ENCODE measurements at regions not wholly inside any gene's neighbourhood (a gene's known extent, or its start where the extent isn't known, plus 50 kb on each side); places are given as distances from the start of the nearest gene placed in this dataset.
"Not testable (repeated sequence)": the region's sequence is repeated elsewhere in the genome, so short reads cannot be mapped to it uniquely, and the experiment has no call there.

DNA sequence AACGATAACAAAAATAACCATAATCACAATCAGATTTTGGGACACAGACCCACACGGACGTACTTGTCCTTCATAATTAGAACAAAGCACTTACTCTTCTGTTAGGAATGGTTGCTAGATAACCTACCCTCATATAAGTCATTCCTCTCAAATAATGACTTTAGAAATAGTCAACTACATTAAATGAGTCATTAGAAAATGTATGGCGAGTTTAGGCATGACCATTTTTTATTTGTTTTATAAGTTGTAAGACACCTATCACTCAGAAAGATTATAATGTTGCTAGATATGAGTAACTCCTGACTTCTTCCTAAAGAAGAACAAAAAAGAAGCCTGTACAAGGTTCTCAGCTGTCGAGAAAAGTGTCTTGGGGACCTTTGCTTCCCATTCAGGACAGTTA is 1637.5 kb upstream of the PCDH7 start:
- DNase-seq (ENCODE audit: low read depth, low spot score) = no peak
- Histone ChIP-seq H3K9ac (ENCODE audit: insufficient read length) (no peak overlapping the region), H3K27ac (no peak overlapping the region), H3K36me3 (ENCODE audit: insufficient read depth, low read length) (no peaks in the 10 kb centered on the region), H3K9me3 (ENCODE audit: low read depth, low read length) (no peaks in the 10 kb centered on the region), H3K4me3 (no peak overlapping the region)
- no peak for TF ChIP-seq EZH2 (IDR thresholded peaks at IDR 0.05)

DNA sequence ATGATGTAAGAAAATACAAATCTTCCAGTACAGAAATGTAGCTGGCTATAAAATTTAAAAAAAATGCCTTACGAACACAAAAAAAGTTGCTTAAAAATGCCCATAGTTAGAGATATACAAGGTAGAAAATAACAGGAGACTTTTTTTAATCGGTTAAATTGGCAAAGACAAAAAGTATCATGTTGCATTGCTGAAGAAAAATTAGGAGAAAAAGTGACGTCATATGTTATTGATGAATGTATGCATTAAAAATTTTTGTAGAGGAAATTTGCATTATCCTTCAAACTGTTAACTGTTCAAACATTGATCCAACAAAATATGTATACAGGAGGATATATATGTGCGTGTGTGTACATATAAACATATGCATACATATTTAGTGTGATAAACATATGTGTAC is 1634.4 kb upstream of the PCDH7 start:
- no peak for DNase-seq (ENCODE audit: low read depth, low spot score)
- H3K4me3 ChIP-seq = no peak overlapping the region
- no peak for TF ChIP-seq EZH2 (IDR thresholded peaks at IDR 0.05)
- no peak for TF ChIP-seq POLR2AphosphoS5 (IDR thresholded peaks at IDR 0.05; ENCODE audit: borderline replicate concordance, low read depth, low read length)
- TF ChIP-seq FOXP2 (optimal IDR thresholded peaks at IDR 0.05; ENCODE audit: control extremely low read depth, extremely low read length, insufficient read depth) = no peak
- no peaks in the 10 kb centered on the region for H3K9me3 ChIP-seq (ENCODE audit: low read depth, low read length)
- H3K36me3 ChIP-seq (ENCODE audit: insufficient read depth, low read length) = no peaks in the 10 kb centered on the region
- no peak overlapping the region for H3K27ac ChIP-seq
- H3K9ac ChIP-seq (ENCODE audit: insufficient read length) = no peak overlapping the region

DNA sequence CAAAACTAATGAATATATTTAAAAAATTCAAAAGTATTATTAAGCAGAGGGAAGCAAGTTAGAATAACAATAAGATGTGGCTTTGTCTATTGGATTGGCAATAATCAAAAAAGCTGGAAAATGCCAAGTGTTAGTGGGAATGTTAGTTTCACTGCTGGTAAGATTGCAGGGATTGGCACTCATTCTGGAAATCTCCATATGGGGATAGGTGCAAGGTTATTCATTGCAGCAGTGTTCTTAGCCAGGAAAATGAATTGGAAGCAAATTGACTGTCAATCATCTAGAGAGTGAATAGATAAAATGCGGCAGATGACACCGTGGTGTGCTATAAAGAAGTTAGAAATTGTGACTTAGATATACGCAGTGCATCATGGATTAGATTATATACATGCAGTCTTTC is 1615.5 kb upstream of the PCDH7 start:
- TF ChIP-seq EZH2 (IDR thresholded peaks at IDR 0.05) (no peak), POLR2AphosphoS5 (IDR thresholded peaks at IDR 0.05; ENCODE audit: borderline replicate concordance, low read depth, low read length) (no peak), FOXP2 (optimal IDR thresholded peaks at IDR 0.05; ENCODE audit: control extremely low read depth, extremely low read length, insufficient read depth) (no peak)
- Histone ChIP-seq H3K9ac (ENCODE audit: insufficient read length) (no peak overlapping the region), H3K9me3 (ENCODE audit: low read depth, low read length) (no peaks in the 10 kb centered on the region), H3K27ac (no peak overlapping the region), H3K36me3 (ENCODE audit: insufficient read depth, low read length) (no peaks in the 10 kb centered on the region), H3K4me3 (no peak overlapping the region)
- DNase-seq (ENCODE audit: low read depth, low spot score) = no peak

DNA sequence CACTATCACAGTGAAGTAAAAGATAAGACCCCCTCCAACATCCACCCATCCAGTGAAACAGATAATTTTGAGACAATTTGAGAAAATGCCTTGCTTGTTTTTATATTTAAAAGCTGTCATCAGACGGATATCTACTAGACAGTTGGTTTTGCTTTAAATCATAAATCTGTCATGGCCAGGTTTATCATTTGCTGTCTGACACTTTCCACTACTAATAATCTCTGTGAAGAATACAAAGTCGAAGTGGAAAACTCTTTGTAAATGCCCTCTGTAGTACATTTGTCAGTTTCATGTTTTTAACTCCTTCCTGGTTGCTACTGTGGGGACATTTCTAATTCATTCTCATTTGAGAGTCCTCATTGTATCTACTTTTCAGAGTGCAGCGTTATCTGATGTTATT is 1606.2 kb upstream of the PCDH7 start:
- no peak for DNase-seq (ENCODE audit: low read depth, low spot score)
- no peak overlapping the region for H3K4me3 ChIP-seq
- no peaks in the 10 kb centered on the region for H3K36me3 ChIP-seq (ENCODE audit: insufficient read depth, low read length)
- no peaks in the 10 kb centered on the region for H3K9me3 ChIP-seq (ENCODE audit: low read depth, low read length)
- H3K9ac ChIP-seq (ENCODE audit: insufficient read length) = no peak overlapping the region
- TF ChIP-seq EZH2 (IDR thresholded peaks at IDR 0.05) = no peak
- TF ChIP-seq FOXP2 (optimal IDR thresholded peaks at IDR 0.05; ENCODE audit: control extremely low read depth, extremely low read length, insufficient read depth) = no peak
- TF ChIP-seq POLR2AphosphoS5 (IDR thresholded peaks at IDR 0.05; ENCODE audit: borderline replicate concordance, low read depth, low read length) = no peak
- no peak overlapping the region for H3K27ac ChIP-seq

DNA sequence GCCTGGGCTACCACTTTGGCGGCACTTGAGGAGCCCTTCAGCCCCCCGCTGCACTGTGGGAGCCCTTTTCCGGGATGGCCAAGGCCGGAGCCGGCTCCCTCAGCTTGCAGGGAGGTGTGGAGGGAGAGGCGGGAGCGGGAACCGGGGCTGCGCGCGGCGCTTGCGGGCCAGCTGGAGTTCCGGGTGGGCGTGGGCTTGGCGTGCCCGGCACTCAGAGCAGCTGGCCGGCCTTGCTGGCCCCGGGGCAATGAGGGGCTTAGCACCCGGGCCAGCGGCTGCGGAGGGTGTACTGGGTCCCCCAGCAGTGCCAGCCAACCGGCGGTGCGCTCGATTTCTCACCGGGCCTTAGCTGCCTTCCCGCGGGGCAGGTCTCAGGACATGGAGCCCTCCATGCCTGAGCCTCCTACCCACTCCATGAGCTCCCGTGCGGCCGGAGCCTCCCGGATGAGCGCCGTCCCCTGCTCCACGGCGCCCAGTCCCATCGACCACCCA is 1602.9 kb upstream of the PCDH7 start:
- H3K27ac ChIP-seq; H3K9me3 ChIP-seq (ENCODE audit: low read depth, low read length); H3K9ac ChIP-seq (ENCODE audit: insufficient read length); H3K36me3 ChIP-seq (ENCODE audit: insufficient read depth, low read length); H3K4me3 ChIP-seq; DNase-seq (ENCODE audit: low read depth, low spot score): not testable (repeated sequence)

DNA sequence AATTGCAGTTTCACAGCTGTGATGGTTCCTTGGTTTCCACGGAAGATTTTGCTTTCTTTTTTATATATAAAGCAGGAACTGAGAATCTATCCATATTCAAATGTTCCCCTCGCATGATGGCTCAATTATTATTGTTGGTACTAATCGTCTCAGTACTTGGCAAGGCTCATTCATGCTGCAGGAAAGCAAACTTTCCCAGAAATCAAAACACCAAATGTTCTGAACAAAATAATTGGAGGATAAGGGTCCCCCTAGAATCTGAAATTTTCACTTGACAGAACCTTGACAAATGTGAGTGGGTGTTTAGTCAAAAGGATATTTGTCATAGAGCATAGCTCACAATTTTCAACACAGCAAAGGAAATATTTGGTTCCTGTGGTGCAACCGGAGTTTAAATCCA is 1598.6 kb upstream of the PCDH7 start:
- Histone ChIP-seq H3K4me3 (no peak overlapping the region), H3K9me3 (ENCODE audit: low read depth, low read length) (no peaks in the 10 kb centered on the region), H3K27ac (no peak overlapping the region), H3K36me3 (ENCODE audit: insufficient read depth, low read length) (no peaks in the 10 kb centered on the region), H3K9ac (ENCODE audit: insufficient read length) (no peak overlapping the region)
- DNase-seq (ENCODE audit: low read depth, low spot score) = no peak
- TF ChIP-seq POLR2AphosphoS5 (IDR thresholded peaks at IDR 0.05; ENCODE audit: borderline replicate concordance, low read depth, low read length) = no peak
- TF ChIP-seq FOXP2 (optimal IDR thresholded peaks at IDR 0.05; ENCODE audit: control extremely low read depth, extremely low read length, insufficient read depth) = no peak
- no peak for TF ChIP-seq EZH2 (IDR thresholded peaks at IDR 0.05)

DNA sequence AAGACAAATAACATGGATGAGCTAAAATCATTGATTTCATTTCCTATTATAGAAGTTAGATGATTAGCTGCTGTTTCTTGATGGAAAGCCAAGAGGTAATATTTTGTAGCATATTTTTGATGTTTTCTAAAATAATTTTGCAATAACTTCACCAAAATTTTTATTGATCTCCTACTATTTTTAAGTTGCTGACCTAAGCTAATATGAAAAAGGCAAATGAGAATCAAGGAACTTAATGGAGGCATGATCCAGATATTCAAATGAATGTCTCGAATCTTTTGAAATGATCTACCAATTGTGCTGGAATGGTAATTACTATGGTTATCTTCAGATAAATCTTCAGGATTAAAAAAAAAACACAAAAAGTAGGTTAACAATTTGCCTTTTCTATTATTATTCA is 1591.4 kb upstream of the PCDH7 start:
- no peaks in the 10 kb centered on the region for H3K36me3 ChIP-seq (ENCODE audit: insufficient read depth, low read length)
- H3K27ac ChIP-seq = no peak overlapping the region
- no peak overlapping the region for H3K4me3 ChIP-seq
- no peak for TF ChIP-seq FOXP2 (optimal IDR thresholded peaks at IDR 0.05; ENCODE audit: control extremely low read depth, extremely low read length, insufficient read depth)
- no peak for TF ChIP-seq POLR2AphosphoS5 (IDR thresholded peaks at IDR 0.05; ENCODE audit: borderline replicate concordance, low read depth, low read length)
- TF ChIP-seq EZH2 (IDR thresholded peaks at IDR 0.05) = no peak
- H3K9ac ChIP-seq (ENCODE audit: insufficient read length) = no peak overlapping the region
- H3K9me3 ChIP-seq (ENCODE audit: low read depth, low read length) = no peaks in the 10 kb centered on the region
- no peak for DNase-seq (ENCODE audit: low read depth, low spot score)

DNA sequence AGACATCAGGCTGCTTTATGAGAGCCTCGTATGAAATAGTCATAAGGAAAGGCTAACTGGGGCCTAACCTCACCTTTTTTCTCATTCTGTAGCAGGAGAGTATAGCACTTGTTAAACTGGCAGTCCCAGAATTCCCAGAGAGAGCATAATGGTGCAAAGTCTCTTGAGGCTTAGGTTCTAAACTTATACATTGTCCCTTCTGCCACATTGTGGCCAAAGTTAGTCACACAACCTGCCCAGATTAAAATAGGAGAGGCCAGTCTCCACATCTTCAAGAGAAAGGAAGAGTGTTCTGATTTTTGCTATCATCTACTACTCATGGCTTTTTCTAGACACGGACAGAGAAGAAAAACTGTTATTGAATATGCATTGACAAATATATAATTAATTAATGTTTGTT is 1588.9 kb upstream of the PCDH7 start:
- Histone ChIP-seq H3K27ac (no peak overlapping the region), H3K36me3 (ENCODE audit: insufficient read depth, low read length) (no peaks in the 10 kb centered on the region), H3K4me3 (no peak overlapping the region), H3K9me3 (ENCODE audit: low read depth, low read length) (no peaks in the 10 kb centered on the region), H3K9ac (ENCODE audit: insufficient read length) (no peak overlapping the region)
- no peak for DNase-seq (ENCODE audit: low read depth, low spot score)
- no peak for TF ChIP-seq EZH2 (IDR thresholded peaks at IDR 0.05)
- TF ChIP-seq POLR2AphosphoS5 (IDR thresholded peaks at IDR 0.05; ENCODE audit: borderline replicate concordance, low read depth, low read length) = no peak
- TF ChIP-seq FOXP2 (optimal IDR thresholded peaks at IDR 0.05; ENCODE audit: control extremely low read depth, extremely low read length, insufficient read depth) = no peak

DNA sequence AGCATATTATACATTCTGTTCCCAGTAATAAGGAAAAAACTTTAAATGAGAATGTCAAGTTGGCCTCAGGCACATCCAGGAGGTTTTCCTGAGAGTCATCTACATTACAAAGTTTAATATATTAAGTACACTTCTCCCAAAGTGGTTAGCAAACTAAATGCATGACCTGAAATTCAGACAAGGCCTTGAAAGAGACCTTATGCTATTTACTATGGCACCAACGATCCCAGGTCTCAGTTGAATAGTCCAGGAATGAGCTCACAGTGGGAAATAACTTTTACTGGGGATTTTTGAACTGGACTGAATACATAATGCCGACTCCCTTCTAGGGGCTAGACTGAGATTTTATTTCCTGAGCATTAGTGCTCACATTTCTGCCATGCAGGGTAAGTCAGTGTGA is 1577.5 kb upstream of the PCDH7 start:
- DNase-seq (ENCODE audit: low read depth, low spot score) = no peak
- Histone ChIP-seq H3K9ac (ENCODE audit: insufficient read length) (no peak overlapping the region), H3K27ac (no peak overlapping the region), H3K36me3 (ENCODE audit: insufficient read depth, low read length) (no peaks in the 10 kb centered on the region), H3K4me3 (no peak overlapping the region), H3K9me3 (ENCODE audit: low read depth, low read length) (no peaks in the 10 kb centered on the region)
- no peak for TF ChIP-seq FOXP2 (optimal IDR thresholded peaks at IDR 0.05; ENCODE audit: control extremely low read depth, extremely low read length, insufficient read depth)
- TF ChIP-seq POLR2AphosphoS5 (IDR thresholded peaks at IDR 0.05; ENCODE audit: borderline replicate concordance, low read depth, low read length) = no peak
